Lower leg skin (tissue), 4 donors: ENCODE measurements at regions not wholly inside any gene's neighbourhood (a gene's known extent, or its start where the extent isn't known, plus 50 kb on each side); places are given as distances from the start of the nearest gene placed in this dataset.

ENCODE experiments used
- DNase-seq, 2 donors: peaks; one replicate each; pipeline ENCODE4 v3.0.0-alpha.2; 2019; ENCODE audit warnings: low spot score in 2 of 2
- H3K4me3 ChIP-seq: fragments of 200-600 bp; sonication (generic); 2 replicates; pipeline ENCODE4 v1.5.1; 2017; ENCODE audit warnings: mild to moderate bottlenecking, low read depth; ENCODE audit not compliant: poor library complexity, severe bottlenecking
- POLR2A ChIP-seq, 2 donors: fragments of 450-650 bp; IDR thresholded peaks; one replicate each; pipeline ENCODE4 v1.6.1; 2016 to 2017; ENCODE audit warnings: antibody characterized with exemption in 2 of 2, mild to moderate bottlenecking in 1 of 2, moderate library complexity in 1 of 2
- WGBS, 2 donors: methylation state at CpG; one replicate each; pipeline ENCODE4 v1.1.5; 2018; 5-methylcytosine and 5-hydroxymethylcytosine counted together
- intact Hi-C: fragments of 100-400 bp; cut with DNase I; formaldehyde crosslinking; loops from one replicate; pipeline ENCODE4 v1.15.0; 2023; ENCODE audit warnings: low total_unique reads
- TF ChIP-seq, protein P1 (sequence below), 3 donors: fragments of 450-650 bp; IDR thresholded peaks; one replicate each; pipeline ENCODE4 v1.5.1; 2016; ENCODE audit warnings: antibody characterized with exemption in 3 of 3, mild to moderate bottlenecking in 3 of 3, moderate library complexity in 2 of 3

DNA sequence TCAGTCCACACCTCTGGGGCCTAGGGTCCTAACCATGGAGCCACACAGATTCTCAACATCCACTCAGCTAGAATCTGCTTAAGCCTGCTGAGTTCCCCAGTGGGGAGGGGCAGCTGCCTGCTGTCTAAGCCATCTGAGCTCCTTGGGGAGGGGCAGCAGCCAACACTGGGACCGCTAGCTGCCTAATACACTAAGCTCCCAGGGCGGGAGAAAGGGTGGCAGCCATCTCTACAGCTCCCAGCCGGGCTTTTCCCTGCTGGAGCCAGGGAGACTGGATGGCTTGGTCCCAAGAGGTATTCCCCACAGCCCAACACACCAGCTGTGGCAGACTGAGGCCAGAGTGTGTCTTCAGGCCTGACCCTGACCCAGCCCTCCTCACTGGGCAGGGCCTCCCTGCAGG is 217.3 kb upstream of the TMEM45B start:
- DNase-seq: no peak
- intact Hi-C loops: no loop called here
- no peak overlapping the region for H3K4me3 ChIP-seq
- TF ChIP-seq POLR2A (IDR thresholded peaks at IDR 0.05): no peak
- TF ChIP-seq, protein P1, sequence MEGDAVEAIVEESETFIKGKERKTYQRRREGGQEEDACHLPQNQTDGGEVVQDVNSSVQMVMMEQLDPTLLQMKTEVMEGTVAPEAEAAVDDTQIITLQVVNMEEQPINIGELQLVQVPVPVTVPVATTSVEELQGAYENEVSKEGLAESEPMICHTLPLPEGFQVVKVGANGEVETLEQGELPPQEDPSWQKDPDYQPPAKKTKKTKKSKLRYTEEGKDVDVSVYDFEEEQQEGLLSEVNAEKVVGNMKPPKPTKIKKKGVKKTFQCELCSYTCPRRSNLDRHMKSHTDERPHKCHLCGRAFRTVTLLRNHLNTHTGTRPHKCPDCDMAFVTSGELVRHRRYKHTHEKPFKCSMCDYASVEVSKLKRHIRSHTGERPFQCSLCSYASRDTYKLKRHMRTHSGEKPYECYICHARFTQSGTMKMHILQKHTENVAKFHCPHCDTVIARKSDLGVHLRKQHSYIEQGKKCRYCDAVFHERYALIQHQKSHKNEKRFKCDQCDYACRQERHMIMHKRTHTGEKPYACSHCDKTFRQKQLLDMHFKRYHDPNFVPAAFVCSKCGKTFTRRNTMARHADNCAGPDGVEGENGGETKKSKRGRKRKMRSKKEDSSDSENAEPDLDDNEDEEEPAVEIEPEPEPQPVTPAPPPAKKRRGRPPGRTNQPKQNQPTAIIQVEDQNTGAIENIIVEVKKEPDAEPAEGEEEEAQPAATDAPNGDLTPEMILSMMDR (IDR thresholded peaks at IDR 0.05): no peak
- WGBS, 2 donors: 60 to 88% methylated on average over 3 of the region's 3 CpGs

DNA sequence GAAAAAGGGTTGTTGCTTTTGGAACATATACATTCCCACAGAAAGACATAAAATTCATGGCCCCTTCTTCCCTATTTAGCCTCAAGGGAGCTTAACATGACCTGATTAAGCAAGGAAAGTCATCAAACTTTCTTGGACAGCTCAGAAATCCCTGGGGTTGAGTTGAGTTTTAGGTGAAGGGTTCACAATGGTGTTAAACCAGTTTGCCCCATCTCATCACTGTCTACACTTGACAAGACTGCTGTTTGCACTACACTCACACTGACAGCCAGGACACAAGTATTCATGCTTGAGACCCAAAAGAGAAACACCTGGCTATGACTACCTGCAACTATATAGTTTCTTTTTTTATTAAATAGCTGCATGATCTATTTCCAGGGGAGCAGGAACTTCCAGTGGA is 209.8 kb upstream of the TMEM45B start:
- no peak for DNase-seq
- TF ChIP-seq POLR2A (IDR thresholded peaks at IDR 0.05): no peak
- TF ChIP-seq, protein P1 (IDR thresholded peaks at IDR 0.05): no peak
- intact Hi-C loops: no loop called here
- H3K4me3 ChIP-seq: no peak overlapping the region

DNA sequence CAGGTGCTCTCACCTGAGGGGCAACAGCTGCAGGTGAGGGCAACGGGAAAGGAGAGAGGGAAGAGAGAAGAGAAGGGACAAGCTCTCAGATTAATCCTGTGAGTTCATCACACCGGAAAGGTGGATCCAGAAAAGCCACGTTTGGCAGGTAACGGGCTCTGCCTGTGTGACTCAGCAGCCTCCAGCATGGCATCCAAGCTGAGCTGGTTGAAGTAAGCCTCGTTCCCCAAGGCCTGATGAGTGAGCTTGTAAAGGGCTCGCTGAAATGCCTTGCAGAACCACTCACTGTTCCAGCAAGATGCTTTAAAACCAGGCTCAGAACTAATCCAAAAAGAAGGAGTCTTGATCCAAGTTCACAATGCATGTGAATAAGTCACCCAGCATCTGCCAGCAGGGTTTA is 206.9 kb upstream of the TMEM45B start:
- no peak for DNase-seq
- no peak overlapping the region for H3K4me3 ChIP-seq
- no peak for TF ChIP-seq POLR2A (IDR thresholded peaks at IDR 0.05)
- TF ChIP-seq, protein P1 (IDR thresholded peaks at IDR 0.05): no peak
- WGBS, 2 donors: 41 to 45% methylated on average over 6 of the region's 6 CpGs
- intact Hi-C loops: no loop called here

GRCh38 chr11:129610125-129610524 is 205.5 kb upstream of the TMEM45B start:
- WGBS, 2 donors: 51 to 74% methylated on average over 6 to 7 of the region's 7 CpGs
- no peak for DNase-seq
- H3K4me3 ChIP-seq: no peak overlapping the region
- intact Hi-C loops: no loop called here
- TF ChIP-seq, protein P1 (IDR thresholded peaks at IDR 0.05): no peak
- TF ChIP-seq POLR2A (IDR thresholded peaks at IDR 0.05): no peak

DNA sequence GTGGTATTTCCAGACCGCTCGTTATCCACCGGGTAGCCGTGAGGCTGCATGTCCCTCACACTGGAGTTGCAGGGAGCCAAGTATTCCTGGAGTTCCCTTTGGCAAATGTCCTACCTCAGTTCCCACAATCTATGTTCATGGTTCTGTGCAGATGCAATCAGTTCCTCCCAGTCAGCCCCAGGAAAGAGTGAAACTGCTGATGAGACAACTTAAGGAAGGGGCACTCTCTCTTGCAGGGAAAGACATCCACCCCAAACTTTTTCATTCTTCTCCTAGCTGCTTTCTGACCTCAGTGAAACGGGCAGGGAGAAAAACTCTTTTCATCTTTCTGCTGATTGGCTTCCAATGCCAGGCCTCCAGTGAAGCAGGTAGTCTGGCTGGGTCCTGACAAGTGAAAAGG is 205.1 kb upstream of the TMEM45B start:
- H3K4me3 ChIP-seq: no peak overlapping the region
- TF ChIP-seq POLR2A (IDR thresholded peaks at IDR 0.05): no peak
- TF ChIP-seq, protein P1 (IDR thresholded peaks at IDR 0.05): no peak
- intact Hi-C loops: no loop called here
- no peak for DNase-seq
- 60 to 61% methylated on average over 5 of the region's 5 CpGs for WGBS, 2 donors

- H3K4me3 ChIP-seq: no peak overlapping the region
- no peak for DNase-seq
- 42% methylated on average over 17 of the region's 17 CpGs for WGBS, 2 donors
- TF ChIP-seq, protein P1 (IDR thresholded peaks at IDR 0.05): no peak
- no peak for TF ChIP-seq POLR2A (IDR thresholded peaks at IDR 0.05)
- intact Hi-C loops: no loop called here
Measured at GRCh38 chr11:129611661-129612446, 203.8 kb upstream of the TMEM45B start.
